HG02588 (cell line): ENCODE measurements at regions not wholly inside any gene's neighbourhood (a gene's known extent, or its start where the extent isn't known, plus 50 kb on each side); places are given as distances from the start of the nearest gene placed in this dataset.

Experiments used
- ATAC-seq: cut with Tn5 transposase; IDR thresholded peaks from one replicate; pipeline ENCODE4 v1.9.1; 2021; ENCODE audit warnings: mild to moderate bottlenecking, moderate library complexity; ENCODE audit not compliant: unreplicated experiment

DNA sequence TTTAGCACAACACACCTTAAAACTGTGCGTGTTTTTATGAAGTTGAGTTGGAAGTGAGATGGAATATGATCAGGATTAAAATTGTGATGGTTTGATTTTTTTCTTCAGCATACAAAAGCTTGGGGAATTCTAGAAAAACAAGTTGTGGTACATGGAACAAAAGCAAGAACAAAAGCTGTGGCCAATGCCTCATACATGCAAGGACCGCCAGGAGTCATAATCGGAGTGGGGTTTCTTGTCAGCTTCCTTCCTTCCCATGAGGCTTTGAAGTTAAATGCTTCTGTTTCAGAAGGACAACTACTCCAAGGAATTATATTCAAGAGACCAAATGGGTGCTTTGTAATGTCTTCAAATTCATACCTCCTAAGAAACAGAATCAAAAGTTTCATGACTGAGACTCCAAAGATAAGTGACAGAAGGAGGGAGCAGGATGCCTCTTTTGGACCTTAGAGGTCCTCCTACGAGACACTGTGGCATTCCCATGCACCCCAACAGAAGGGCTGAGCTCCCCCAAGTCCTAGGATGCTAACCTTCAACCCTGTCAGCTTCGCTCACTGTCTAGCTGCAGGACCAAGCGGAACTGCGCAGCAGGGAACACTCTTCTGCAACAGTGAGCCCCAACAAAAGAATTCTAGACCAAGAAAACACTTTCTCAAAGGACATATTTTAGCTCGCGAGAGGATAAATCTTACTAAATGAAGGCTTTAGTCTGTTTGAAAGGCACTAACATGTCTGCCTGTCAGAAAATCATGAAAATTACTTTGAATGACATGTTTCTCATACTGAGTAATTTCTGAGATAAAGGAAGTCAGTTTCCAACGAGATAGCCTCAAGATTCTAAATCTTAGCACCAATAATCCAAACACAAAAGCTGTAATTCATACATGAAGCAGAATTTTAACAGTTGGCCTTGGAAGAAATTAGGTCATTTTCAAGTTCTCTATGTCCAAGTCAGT lies 108.5 kb upstream of the NHSL1 start:
- no peak for ATAC-seq

DNA sequence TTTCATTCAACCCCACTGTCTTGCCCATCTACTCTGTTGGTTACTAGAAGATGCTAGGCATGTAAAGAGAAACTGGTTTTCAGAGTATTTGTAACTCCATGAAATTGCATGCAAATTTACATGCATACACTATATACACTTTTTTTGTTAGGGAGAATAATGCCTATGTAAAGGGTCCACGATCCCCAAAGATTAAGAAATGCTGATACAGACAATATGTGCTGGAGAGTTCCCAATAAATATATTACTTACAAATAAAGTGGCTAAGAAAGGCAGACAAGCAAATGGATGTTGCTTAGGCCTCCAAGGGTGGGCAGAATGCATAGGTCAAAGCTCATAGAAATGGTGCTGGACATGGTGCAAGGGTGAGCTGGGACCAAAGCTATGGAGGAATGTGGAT lies 109.6 kb upstream of the NHSL1 start:
- no peak for ATAC-seq

DNA sequence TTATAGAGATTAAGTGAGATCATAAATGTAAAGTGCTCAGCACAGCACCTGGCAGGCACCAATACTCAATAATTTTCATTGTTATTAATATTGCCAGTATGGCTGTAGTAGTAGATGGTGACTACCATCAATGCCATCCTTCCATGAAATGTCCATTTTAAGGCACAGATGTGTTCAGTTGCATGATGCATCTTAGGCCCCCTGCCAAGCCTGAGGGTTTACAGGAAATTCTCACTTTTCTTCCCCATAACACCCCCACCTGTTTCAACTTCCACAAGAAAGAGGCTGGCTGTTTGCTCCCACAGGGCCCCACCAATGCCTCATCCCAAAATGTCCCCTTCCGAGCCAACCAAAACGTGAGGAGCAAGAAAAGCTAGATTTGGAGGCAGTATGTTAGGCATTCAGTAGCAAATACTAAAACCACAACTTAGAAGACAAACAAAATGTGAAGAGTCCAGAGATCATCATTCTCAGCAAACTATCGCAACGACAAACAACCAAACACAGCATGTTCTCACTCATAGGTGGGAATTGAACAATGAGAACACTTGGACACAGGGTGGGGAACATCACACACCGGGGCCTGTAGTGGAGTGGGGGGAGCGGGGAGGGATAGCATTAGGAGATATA lies 110.6 kb upstream of the NHSL1 start:
- ATAC-seq = no peak

DNA sequence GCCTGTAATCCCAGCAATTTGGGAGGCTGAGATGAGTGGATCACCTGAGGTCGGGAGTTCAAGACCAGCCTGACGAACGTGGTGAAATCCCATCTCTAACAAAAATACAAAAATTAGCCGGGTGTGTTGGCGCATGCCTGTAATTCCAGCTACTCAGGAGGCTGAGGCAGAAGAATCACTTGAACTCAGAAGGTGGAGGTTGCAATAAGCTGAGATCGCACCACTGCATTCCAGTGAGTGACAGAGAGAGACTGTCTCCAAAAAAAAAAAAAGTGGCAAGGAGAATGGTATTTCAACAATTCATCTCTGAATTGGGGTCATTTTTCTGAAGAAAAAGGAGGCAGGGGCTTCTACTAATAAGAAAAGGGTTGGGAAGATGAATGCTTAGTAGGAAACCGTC lies 111.5 kb upstream of the NHSL1 start:
- no peak for ATAC-seq

DNA sequence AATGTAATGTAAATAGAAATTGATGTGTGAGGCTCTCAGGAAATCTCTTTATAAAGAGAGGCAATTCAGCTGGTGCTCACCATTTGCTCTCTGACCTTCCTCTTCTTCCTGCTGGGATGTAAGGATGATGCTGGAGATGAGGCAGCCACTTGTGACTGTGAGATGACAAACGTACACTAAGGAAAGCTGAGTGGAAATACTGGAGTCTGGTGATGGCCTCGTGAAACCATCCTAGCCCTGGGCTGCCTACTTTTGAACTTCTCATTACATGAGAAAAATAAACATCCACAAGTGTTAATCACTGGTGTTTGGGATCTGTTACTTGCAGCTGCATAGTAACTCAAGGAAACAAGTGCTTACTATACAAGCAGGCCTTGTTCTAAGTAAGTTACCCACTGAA lies 114.9 kb upstream of the NHSL1 start:
- no peak for ATAC-seq

DNA sequence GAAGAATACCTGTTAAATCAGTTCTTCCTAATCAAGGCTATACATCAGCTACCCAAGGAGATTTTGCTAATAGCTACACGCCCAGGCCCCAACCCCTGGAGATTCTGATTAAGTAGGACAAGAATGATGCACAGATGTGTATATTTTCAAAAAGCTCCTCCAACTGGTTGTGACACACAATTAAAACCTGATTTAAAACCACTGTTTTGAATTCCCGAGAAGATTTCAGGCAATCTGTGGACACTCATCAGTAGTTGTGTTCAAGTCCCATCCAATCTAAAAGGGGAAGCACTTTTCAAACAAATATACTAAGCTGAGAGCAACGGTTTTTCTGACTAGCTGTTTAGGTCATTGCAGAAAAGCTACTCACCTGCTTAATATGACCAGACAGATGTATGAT lies 118.9 kb upstream of the NHSL1 start:
- ATAC-seq = no peak

DNA sequence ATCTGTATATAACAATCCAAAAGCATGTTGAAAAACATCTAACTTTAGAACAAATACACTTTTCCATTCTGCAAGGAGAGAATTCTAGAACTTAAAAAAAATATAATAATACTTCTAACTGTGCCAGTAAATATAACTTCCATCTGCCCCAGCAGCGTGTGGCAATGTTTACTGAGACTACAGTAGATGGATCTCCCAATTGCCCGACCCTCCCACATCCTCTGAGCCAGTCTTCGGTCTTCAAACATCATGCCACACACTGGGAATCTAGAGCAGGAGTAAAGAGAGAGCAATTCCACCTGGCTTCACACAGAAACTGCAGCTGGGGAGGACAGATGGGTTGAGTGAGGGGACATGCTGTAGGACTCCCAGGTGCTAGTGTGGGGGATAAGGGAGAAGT lies 121.3 kb upstream of the NHSL1 start:
- no peak for ATAC-seq

DNA sequence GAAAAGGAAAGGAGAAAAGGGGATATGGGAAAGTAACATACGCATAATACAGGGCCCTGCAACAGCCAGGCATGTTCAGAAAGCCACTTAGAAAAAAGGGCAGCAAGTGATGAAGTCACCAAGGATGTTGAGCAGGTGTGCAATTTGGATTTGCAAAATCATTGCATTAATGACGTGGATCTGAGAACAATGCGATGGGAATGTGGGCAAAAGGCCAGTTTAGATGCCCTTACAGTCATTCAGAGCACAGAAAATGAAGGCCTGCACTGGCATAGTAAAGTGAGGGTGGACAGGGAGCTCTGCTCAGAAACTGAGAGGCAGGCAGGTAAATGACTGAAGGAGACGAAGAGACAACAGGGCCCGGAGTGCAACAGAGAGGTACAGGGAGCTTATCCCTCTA lies 123.7 kb upstream of the NHSL1 start:
- ATAC-seq = no peak

DNA sequence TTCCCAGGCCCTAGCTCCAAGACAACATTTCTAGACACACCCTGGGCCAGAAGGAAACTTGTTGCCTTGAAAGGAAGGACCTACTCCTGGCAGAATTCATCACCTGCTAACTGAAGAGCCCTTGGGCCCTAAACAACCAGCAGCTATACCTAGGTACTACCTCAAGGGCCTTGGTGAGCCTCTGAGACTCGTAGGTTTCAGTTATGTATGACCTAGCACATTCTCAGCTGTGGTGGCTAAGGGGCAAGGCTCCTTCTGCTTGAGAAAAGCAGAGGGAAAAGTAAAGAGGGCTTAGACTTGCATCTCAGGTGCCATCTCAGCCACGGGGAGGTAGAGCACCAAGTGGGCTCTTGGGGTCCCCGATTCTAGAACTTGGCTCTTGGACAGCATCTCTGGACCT lies 132.3 kb upstream of the NHSL1 start:
- ATAC-seq = no peak

DNA sequence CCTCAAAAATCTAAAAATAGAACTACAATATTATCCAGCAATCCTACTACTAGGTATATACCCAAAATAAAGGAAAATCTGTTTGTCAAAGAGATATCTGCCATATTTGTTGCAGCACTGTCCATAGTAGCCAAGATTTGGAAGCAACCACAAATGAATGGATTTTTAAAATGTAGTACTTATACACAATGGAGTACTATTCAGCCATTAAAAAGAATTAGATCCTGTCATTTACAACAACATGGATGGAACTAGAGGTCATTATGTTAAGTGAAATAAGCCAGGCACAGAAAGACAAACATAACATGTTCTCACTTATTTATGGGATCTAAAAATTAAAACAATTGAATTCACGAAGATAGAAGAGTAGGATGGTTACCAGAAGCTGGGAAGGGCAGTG lies 135.7 kb upstream of the CCDC28A start:
- ATAC-seq = no peak

DNA sequence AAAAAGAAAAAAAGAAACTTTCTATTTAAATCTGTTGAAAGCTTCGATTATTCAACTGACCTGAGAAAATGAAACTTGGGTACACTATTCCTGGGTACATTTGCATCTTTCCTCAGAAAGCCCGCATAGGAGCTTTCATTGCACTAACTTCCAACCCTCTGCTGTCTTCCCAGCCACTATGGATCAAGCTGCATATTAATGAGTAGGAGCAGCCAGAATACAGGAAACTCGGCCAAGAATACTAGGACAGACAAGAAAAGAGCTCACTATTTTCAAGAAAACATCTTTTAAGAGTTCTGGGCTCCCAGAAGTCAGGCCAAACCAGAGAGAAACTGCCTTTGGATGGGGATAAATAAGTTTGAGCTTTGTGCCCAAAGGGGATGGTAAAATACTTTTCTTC lies 135.0 kb upstream of the CCDC28A start:
- ATAC-seq = no peak

DNA sequence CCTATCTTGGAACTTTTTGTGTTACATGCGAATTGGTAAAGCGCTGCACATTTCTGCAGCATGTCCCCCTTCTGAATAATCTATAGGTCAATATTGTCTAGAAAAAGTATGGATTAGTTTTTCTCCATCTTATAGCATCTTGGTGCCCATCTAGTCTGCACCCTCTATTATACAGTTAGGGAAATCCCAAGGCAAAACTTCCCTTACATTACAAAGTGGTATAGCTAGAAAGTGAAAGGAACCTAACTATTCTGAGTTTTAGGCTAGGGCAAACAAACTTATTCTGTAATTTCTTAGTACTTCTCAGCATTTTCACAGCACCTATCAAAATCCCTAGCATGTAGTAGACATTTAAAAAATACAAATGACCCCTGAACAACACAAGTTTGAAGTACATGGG lies 133.5 kb upstream of the CCDC28A start:
- ATAC-seq = no peak

DNA sequence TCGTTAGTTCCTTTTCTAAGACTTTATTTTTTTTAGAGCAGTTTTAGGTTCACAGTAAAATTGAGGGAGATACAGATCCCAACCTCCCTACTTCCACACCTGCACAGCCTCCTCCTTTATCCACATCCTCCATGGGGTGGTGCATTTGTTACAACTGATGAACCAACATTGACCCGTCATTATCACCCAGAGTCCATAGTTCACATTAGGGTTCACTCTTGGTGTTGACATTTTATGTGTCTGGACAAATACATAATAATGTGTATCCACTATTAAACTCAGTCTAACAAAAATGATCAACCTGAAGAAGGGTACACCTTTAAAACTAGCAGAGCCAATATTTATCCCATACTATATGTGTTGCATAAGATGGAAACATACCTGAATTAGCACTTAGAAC lies 130.4 kb upstream of the CCDC28A start:
- ATAC-seq = no peak

DNA sequence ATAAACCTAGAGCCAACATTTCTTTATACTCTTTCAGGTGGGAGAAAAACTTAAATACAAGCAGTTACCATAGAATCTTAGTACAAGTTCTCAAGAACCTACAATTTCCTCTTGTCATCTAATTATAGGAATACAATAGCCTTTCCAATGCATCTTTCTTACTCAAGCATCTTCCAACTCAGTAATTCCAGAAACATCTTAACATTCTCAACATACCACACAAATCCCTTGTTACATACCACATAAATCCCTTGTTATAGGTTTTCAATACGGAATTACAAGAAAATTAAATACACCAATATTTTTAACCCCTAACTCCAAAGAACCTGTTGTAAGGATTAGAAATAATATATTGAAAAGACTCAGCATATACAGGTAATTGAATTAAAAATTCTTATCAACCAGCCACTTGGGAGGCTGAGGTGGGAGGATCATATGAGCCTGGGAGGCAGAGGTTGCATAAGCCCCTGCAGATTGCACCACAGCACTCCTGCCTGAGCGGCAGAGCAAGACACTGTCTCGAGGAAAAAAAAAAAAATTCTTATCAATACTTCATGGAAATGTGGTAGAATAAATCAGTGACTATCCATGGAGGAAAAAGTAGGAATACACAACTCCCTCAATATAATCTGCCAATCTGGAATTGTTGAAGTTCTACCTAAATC lies 127.5 kb upstream of the CCDC28A start:
- no peak for ATAC-seq

DNA sequence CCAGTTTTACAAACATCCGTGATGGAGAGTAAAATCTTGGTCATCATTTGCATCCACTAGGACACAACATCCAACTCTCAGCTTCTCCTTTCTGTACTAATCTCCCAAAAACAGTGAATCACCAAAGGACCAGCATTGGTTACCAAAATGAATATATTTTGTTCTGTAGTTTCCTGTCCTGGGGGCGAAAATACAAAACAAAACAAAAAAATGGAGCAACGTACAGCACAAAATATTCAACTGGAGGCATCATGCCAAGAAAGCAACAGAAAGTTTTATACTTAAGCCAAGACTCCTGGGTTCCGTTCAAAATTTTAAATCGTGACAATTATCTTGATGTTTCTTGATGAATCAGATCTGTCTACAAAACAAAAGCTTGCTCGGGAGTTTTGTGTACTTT lies 126.6 kb upstream of the CCDC28A start:
- ATAC-seq = no peak

DNA sequence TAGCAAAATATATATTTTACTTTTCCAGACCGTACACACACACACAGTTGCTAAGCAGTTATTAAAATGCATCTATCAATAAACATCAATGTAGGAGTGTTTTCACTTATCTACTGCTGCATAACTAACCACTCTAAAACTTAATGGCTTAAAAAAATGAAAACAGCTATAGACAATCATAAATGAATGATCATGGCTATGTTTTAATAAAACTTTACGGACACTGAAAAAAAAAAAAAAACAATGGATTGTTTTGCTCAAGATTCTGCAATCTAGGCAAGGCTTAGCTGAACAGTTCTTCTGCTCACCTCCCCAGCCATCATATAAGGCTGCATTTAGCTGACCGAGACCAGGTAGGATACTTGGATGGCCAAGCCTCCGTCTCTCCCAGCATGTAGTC lies 125.4 kb upstream of the CCDC28A start:
- no peak for ATAC-seq

DNA sequence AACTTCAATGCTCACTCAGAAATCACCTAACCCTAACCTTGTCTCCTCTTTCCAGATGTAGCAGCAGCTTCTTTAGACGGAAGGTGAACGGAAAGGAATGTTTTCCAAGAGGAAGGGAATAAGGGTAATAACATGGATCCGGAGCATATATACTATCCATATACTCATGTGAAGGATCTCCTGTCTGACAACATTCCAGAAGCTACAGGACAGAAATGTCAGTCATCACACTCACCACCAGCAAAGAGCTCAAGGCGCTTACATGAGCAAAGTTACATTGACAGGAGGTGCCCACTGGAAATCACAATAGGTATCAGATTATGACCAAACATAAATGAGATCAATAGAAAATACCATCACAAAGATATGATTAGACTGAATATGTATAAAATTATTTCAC lies 122.1 kb upstream of the CCDC28A start:
- ATAC-seq = no peak

DNA sequence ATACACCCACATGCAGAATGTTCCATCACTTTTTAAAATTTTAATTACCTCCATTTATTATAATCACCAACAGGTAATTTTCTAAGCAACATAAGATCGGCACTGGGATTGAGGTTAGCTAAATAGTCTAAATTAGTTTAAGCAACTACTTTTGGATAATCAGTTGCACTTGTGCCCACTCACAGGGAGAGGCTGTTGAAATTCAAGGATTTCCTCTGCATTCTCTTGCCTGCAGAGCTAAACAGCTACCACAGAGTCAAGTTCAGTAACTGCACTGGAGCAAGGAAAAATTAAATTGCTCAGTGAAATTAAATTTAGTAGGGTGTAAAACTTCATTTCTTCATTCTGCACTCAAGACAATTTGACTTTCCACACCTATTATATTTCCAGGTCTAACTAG lies 120.7 kb upstream of the CCDC28A start:
- ATAC-seq = no peak

DNA sequence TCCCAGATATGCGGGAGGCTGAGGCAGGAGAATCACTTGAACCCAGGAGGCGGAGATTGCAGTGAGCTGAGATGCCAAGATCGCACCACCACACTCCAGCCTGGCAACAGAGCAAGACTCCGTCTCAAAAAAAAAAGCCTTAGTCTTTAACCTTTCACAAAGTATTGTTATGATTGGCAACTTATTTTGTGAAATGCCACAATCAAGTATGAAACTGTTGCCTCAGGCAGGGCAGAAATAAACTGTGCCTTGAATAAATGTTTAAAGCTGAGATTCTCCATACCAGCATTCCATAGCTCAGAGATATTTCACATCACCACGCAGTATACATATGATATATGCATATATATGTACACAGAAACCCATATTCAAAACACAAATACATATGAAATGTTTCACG lies 120.1 kb upstream of the CCDC28A start:
- no peak for ATAC-seq

DNA sequence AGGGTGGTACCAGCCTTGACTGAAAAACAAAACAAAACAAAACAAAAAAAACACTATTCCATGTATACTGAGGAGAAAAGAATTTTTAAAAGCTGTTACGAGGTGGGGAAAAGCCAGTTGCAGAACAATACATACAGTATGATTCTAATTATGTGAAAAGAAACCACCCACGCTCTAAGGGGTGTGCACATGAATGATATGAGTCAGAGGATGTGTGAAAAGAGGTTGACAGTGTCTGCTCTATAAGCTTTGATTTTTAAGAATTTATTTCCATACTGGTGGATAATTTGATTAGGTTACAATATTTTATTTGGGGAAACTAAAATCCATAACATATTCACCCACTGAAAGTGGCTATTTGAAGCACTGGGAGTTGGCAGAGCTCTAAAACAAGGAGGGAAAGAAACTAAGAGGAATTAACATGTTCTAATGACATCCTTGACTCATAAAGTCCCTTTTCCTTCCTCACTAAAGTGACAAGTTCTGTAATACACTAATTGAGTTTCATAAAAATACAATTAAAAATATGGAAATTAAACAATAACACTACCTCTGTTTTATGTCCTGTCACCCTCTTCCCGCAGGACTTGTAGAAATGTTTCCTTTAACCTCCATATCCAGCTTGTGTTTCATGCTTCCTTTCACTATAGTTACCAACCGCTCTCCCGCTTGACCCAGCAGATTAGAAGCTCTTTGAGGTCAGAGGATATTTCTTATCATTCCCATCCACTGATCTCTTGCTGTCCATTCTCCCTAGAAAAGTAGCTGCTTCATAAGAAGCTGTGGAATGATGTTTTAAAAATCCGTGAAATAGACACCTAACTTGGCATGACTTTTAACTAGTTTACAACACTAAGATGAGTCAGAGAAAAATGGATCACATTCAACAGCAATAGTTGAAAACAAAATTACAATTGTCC lies 118.6 kb upstream of the CCDC28A start:
- ATAC-seq = peak; percentile 100

DNA sequence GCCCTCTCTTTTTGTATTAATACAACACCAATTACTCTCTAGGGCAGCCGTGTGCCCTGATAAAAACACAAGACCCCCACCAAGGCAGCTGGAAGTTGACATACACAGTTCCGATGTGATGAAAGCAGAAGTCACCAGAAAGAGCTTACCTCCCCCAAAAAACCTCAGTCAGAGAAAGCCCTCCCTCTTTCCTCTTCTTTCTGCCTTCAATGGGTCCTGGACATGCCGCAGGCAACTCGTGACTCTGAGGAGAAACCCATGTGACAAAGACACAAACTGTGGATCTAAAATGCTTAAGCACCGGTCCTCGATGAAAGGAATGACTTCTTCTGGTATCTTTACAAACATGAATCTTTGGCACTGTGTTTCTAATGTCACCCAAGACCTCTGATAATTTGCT lies 117.7 kb upstream of the CCDC28A start:
- ATAC-seq = no peak
